DOHH2 (cell line): ENCODE measurements at regions not wholly inside any gene's neighbourhood (a gene's known extent, or its start where the extent isn't known, plus 50 kb on each side); places are given as distances from the start of the nearest gene placed in this dataset.

ENCODE experiments used
- EZH2phosphoT487 ChIP-seq: fragments of 200-600 bp; sonication (generic); IDR thresholded peaks from 2 replicates; pipeline ENCODE4 v1.6.1; 2017; ENCODE audit warnings: borderline replicate concordance, mild to moderate bottlenecking, antibody characterized with exemption, low read length, moderate library complexity, mixed read lengths
- TF ChIP-seq, protein P1 (sequence below): fragments of 200-600 bp; sonication (generic); IDR thresholded peaks from one replicate; pipeline ENCODE4 v1.5.1; 2014; ENCODE audit warnings: antibody characterized with exemption, mild to moderate bottlenecking, low read depth, low read length; ENCODE audit not compliant: poor library complexity, severe bottlenecking

DNA sequence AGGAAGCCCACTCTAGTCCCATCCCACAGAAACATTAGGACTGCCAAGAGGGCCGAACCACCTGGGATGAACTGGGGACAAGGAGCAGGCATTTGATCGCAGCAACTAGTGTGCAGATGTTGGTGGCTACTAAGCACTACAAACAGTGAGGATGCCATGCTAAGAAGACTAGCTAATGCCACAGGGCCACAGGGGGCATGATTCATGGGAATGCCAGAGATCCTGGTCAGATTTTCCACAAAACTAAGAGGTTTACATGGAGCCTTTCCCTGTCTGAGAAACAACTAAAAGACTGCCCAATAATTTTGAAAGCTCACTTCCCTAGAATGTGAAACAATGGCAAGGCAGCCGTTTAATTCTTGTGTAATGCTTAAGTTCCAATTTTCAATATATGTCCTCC lies 375.9 kb upstream of the PTCHD4 start:
- TF ChIP-seq, protein P1, sequence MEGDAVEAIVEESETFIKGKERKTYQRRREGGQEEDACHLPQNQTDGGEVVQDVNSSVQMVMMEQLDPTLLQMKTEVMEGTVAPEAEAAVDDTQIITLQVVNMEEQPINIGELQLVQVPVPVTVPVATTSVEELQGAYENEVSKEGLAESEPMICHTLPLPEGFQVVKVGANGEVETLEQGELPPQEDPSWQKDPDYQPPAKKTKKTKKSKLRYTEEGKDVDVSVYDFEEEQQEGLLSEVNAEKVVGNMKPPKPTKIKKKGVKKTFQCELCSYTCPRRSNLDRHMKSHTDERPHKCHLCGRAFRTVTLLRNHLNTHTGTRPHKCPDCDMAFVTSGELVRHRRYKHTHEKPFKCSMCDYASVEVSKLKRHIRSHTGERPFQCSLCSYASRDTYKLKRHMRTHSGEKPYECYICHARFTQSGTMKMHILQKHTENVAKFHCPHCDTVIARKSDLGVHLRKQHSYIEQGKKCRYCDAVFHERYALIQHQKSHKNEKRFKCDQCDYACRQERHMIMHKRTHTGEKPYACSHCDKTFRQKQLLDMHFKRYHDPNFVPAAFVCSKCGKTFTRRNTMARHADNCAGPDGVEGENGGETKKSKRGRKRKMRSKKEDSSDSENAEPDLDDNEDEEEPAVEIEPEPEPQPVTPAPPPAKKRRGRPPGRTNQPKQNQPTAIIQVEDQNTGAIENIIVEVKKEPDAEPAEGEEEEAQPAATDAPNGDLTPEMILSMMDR = no peak
- TF ChIP-seq EZH2phosphoT487 = no peak
